Astrocyte (in vitro differentiated cells and primary cell): ENCODE measurements at regions not wholly inside any gene's neighbourhood (a gene's known extent, or its start where the extent isn't known, plus 50 kb on each side); places are given as distances from the start of the nearest gene placed in this dataset.
"Not testable (repeated sequence)": the region's sequence is repeated elsewhere in the genome, so short reads cannot be mapped to it uniquely, and the experiment has no call there.

Experiments
- DNase-seq: peaks from one replicate; pipeline ENCODE4 v3.0.0-alpha.2; 2010; ENCODE audit warnings: low read depth
- FAIRE-seq: peaks from 2 replicates; lab custom pipeline; 2011; peaks lifted over from hg19 to GRCh38; lab: Jason Lieb, UNC
- H2AFZ ChIP-seq: 2 replicates; pipeline ENCODE4 v1.6.0; 2012; ENCODE audit warnings: low read depth, low read length, inconsistent platforms
- H3K27ac ChIP-seq: 2 replicates; pipeline ENCODE4 v1.5.1; 2011; ENCODE audit warnings: low read depth, low read length, inconsistent platforms
- H3K27me3 ChIP-seq: 2 replicates; pipeline ENCODE4 v1.6.0; 2011; ENCODE audit warnings: low read length, inconsistent platforms; ENCODE audit not compliant: insufficient read depth
- H3K36me3 ChIP-seq: 2 replicates; pipeline ENCODE4 v1.5.1; 2011; ENCODE audit warnings: low read length, inconsistent platforms; ENCODE audit not compliant: insufficient read depth
- H3K4me1 ChIP-seq: 2 replicates; pipeline ENCODE4 v1.5.1; 2011; ENCODE audit warnings: low read length, inconsistent platforms; ENCODE audit not compliant: insufficient read depth
- H3K4me2 ChIP-seq: 2 replicates; pipeline ENCODE4 v1.6.0; 2012; ENCODE audit warnings: low read length, inconsistent platforms
- H3K4me3 ChIP-seq: 2 replicates; pipeline ENCODE4 v1.5.1; 2011; ENCODE audit warnings: low read depth, mild to moderate bottlenecking, low read length, inconsistent platforms; ENCODE audit not compliant: insufficient read depth
- H3K79me2 ChIP-seq: 2 replicates; pipeline ENCODE4 v1.6.0; 2012; ENCODE audit warnings: mild to moderate bottlenecking, low read length, inconsistent platforms; ENCODE audit not compliant: insufficient read depth
- H3K9ac ChIP-seq: 2 replicates; pipeline ENCODE4 v1.6.0; 2012; ENCODE audit warnings: mild to moderate bottlenecking, low read length, inconsistent platforms
- H3K9me3 ChIP-seq: 2 replicates; pipeline ENCODE4 v1.5.1; 2012; ENCODE audit warnings: low read depth, mild to moderate bottlenecking, low read length, inconsistent platforms; ENCODE audit not compliant: insufficient read depth
- H4K20me1 ChIP-seq: 2 replicates; pipeline ENCODE4 v1.6.0; 2012; ENCODE audit warnings: low read length, inconsistent platforms; ENCODE audit not compliant: insufficient read depth
- H3K27ac Mint-ChIP-seq: one replicate; pipeline ENCODE4 v1.8.0; 2021; ENCODE audit warnings: mild to moderate bottlenecking, mixed read lengths; ENCODE audit not compliant: unreplicated experiment
- H3K27me3 Mint-ChIP-seq: one replicate; pipeline ENCODE4 v1.8.0; 2021; ENCODE audit warnings: low read depth, mixed read lengths; ENCODE audit not compliant: unreplicated experiment
- H3K36me3 Mint-ChIP-seq: one replicate; pipeline ENCODE4 v1.8.0; 2021; ENCODE audit warnings: low read depth, mixed read lengths; ENCODE audit not compliant: unreplicated experiment
- H3K4me1 Mint-ChIP-seq: one replicate; pipeline ENCODE4 v1.8.0; 2021; ENCODE audit warnings: low read depth, mixed read lengths; ENCODE audit not compliant: unreplicated experiment
- H3K4me3 Mint-ChIP-seq: one replicate; pipeline ENCODE4 v1.8.0; 2021; ENCODE audit warnings: mild to moderate bottlenecking, moderate library complexity, mixed read lengths; ENCODE audit not compliant: unreplicated experiment
- H3K9me3 Mint-ChIP-seq: one replicate; pipeline ENCODE4 v1.8.0; 2021; ENCODE audit warnings: mild to moderate bottlenecking, mixed read lengths; ENCODE audit not compliant: unreplicated experiment
- EZH2 ChIP-seq: IDR thresholded peaks from 2 replicates; pipeline ENCODE4 v1.6.1; 2012; ENCODE audit warnings: mild to moderate bottlenecking, low read length, inconsistent platforms; ENCODE audit not compliant: insufficient read depth
- TF ChIP-seq, protein P1 (sequence below): IDR thresholded peaks from 2 replicates; pipeline ENCODE4 v1.5.1; 2011; ENCODE audit warnings: low read depth, mild to moderate bottlenecking, inconsistent platforms, low read length, moderate library complexity; ENCODE audit not compliant: insufficient read depth

GRCh38 chr10:125523347-125523746 is 159.6 kb downstream of the TEX36 start:
- no peak for TF ChIP-seq EZH2
- TF ChIP-seq, protein P1, sequence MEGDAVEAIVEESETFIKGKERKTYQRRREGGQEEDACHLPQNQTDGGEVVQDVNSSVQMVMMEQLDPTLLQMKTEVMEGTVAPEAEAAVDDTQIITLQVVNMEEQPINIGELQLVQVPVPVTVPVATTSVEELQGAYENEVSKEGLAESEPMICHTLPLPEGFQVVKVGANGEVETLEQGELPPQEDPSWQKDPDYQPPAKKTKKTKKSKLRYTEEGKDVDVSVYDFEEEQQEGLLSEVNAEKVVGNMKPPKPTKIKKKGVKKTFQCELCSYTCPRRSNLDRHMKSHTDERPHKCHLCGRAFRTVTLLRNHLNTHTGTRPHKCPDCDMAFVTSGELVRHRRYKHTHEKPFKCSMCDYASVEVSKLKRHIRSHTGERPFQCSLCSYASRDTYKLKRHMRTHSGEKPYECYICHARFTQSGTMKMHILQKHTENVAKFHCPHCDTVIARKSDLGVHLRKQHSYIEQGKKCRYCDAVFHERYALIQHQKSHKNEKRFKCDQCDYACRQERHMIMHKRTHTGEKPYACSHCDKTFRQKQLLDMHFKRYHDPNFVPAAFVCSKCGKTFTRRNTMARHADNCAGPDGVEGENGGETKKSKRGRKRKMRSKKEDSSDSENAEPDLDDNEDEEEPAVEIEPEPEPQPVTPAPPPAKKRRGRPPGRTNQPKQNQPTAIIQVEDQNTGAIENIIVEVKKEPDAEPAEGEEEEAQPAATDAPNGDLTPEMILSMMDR: no peak
- Histone ChIP-seq H3K79me2 (no peaks in the 10 kb centered on the region), H4K20me1 (no peaks in the 10 kb centered on the region), H2AFZ (no peak overlapping the region), H3K4me2 (no peak overlapping the region), H3K27ac (no peak overlapping the region), H3K9ac (no peak overlapping the region), H3K4me1 (no peaks in the 10 kb centered on the region), H3K27me3 (no peaks in the 10 kb centered on the region), H3K36me3 (no peaks in the 10 kb centered on the region), H3K9me3 (no peaks in the 10 kb centered on the region), H3K4me3 (no peak overlapping the region)
- H3K9me3 Mint-ChIP-seq: peaks cover 5% of the 10 kb centered on the region
- no peak overlapping the region for H3K27ac Mint-ChIP-seq
- peaks cover 2% of the 10 kb centered on the region for H3K27me3 Mint-ChIP-seq
- no peaks in the 10 kb centered on the region for H3K36me3 Mint-ChIP-seq
- DNase-seq: no peak
- no peak for FAIRE-seq
- H3K4me3 Mint-ChIP-seq: peak overlapping the region; percentile 25
- H3K4me1 Mint-ChIP-seq: no peaks in the 10 kb centered on the region

GRCh38 chr10:125521721-125522680 is 161.0 kb downstream of the TEX36 start:
- H3K79me2 ChIP-seq: no peaks in the 10 kb centered on the region
- no peak overlapping the region for H3K4me3 ChIP-seq
- Mint-ChIP-seq H3K4me1 (no peaks in the 10 kb centered on the region), H3K27me3 (peaks cover 2% of the 10 kb centered on the region), H3K27ac (no peak overlapping the region), H3K4me3 (no peak overlapping the region), H3K36me3 (peaks cover under 1% of the 10 kb centered on the region), H3K9me3 (peaks cover 5% of the 10 kb centered on the region)
- H3K27me3 ChIP-seq: no peaks in the 10 kb centered on the region
- TF ChIP-seq, protein P1: peak; percentile 24
- TF ChIP-seq EZH2: no peak
- no peak overlapping the region for H2AFZ ChIP-seq
- no peaks in the 10 kb centered on the region for H3K9me3 ChIP-seq
- FAIRE-seq (no peak), DNase-seq (no peak)
- no peak overlapping the region for H3K27ac ChIP-seq
- no peak overlapping the region for H3K4me2 ChIP-seq
- no peaks in the 10 kb centered on the region for H3K4me1 ChIP-seq
- H4K20me1 ChIP-seq: no peaks in the 10 kb centered on the region
- H3K9ac ChIP-seq: no peak overlapping the region
- H3K36me3 ChIP-seq: no peaks in the 10 kb centered on the region

GRCh38 chr10:125520968-125521367 is 162.0 kb downstream of the TEX36 start:
- H3K27me3 Mint-ChIP-seq: peaks cover 2% of the 10 kb centered on the region
- H3K36me3 ChIP-seq: no peaks in the 10 kb centered on the region
- no peaks in the 10 kb centered on the region for H3K4me1 Mint-ChIP-seq
- peaks cover 5% of the 10 kb centered on the region for H3K9me3 Mint-ChIP-seq
- DNase-seq (no peak), FAIRE-seq (no peak)
- H3K4me3 ChIP-seq: no peak overlapping the region
- H3K9me3 ChIP-seq: no peaks in the 10 kb centered on the region
- no peaks in the 10 kb centered on the region for H4K20me1 ChIP-seq
- H3K4me3 Mint-ChIP-seq: no peak overlapping the region
- no peak for TF ChIP-seq EZH2
- TF ChIP-seq, protein P1: no peak
- no peaks in the 10 kb centered on the region for H3K27me3 ChIP-seq
- no peaks in the 10 kb centered on the region for H3K79me2 ChIP-seq
- H3K4me2 ChIP-seq: no peak overlapping the region
- H3K4me1 ChIP-seq: no peaks in the 10 kb centered on the region
- no peak overlapping the region for H3K9ac ChIP-seq
- no peak overlapping the region for H2AFZ ChIP-seq
- H3K36me3 Mint-ChIP-seq: peaks cover 1% of the 10 kb centered on the region
- H3K27ac ChIP-seq: no peak overlapping the region
- no peak overlapping the region for H3K27ac Mint-ChIP-seq

GRCh38 chr10:125518397-125518796 is 164.6 kb downstream of the TEX36 start:
- not testable (repeated sequence) for FAIRE-seq

More at GRCh38 chr10:125518397-125518796, 164.6 kb downstream of the TEX36 start:
- not testable (repeated sequence) for H3K4me2 ChIP-seq, H3K9ac ChIP-seq, H3K4me3 Mint-ChIP-seq, DNase-seq, H3K9me3 ChIP-seq, H3K79me2 ChIP-seq, H3K4me3 ChIP-seq, H3K36me3 Mint-ChIP-seq, H4K20me1 ChIP-seq, H3K27me3 ChIP-seq, H3K36me3 ChIP-seq, H3K4me1 Mint-ChIP-seq, H3K4me1 ChIP-seq, H2AFZ ChIP-seq, H3K27me3 Mint-ChIP-seq, H3K9me3 Mint-ChIP-seq, H3K27ac Mint-ChIP-seq, H3K27ac ChIP-seq
